H1 (cell line): ENCODE measurements at regions not wholly inside any gene's neighbourhood (a gene's known extent, or its start where the extent isn't known, plus 50 kb on each side); places are given as distances from the start of the nearest gene placed in this dataset.

Experiments
- CTCF ChIA-PET: fragments of 300-600 bp; sonication (Branson Sonifier 250); formaldehyde crosslinking; loops from one replicate; lab custom pipeline; 2021; ENCODE audit not compliant: partially characterized antibody; lab: Charles Lee
- POLR2A ChIA-PET: fragments of 300-600 bp; sonication (Branson Sonifier 250); formaldehyde crosslinking; loops from one replicate; lab custom pipeline; 2021; ENCODE audit warnings: inconsistent platforms; ENCODE audit not compliant: partially characterized antibody; lab: Charles Lee
- DNase-seq, 2 experiments: peaks; one replicate each; pipeline versions ENCODE4 v3.0.0 to v3.0.0-alpha.2; 2010 to 2022; ENCODE audit warnings: low spot score in 2 of 2, low read depth in 1 of 2, mixed read lengths in 1 of 2
- FAIRE-seq: peaks from 2 replicates; lab custom pipeline; 2011; peaks lifted over from hg19 to GRCh38; lab: Jason Lieb, UNC
- H2AFZ ChIP-seq: 2 replicates; pipeline ENCODE4 v1.8.1; 2012; ENCODE audit warnings: low read length, inconsistent platforms
- H2AK5ac ChIP-seq: 2 replicates; pipeline ENCODE4 v1.6.1; 2013; ENCODE audit warnings: low read depth, low read length
- H2BK120ac ChIP-seq: replicated peaks from 2 replicates; pipeline ENCODE3; 2013; ENCODE audit warnings: low read depth, low read length, inconsistent platforms
- H2BK12ac ChIP-seq: 2 replicates; pipeline ENCODE4 v1.6.1; 2013; ENCODE audit warnings: low read depth, low read length
- H2BK15ac ChIP-seq: 2 replicates; pipeline ENCODE4 v1.6.1; 2013; ENCODE audit warnings: low read length
- H2BK20ac ChIP-seq: 2 replicates; pipeline ENCODE4 v1.6.1; 2013; ENCODE audit warnings: low read length
- H2BK5ac ChIP-seq: 2 replicates; pipeline ENCODE4 v1.6.1; 2013; ENCODE audit warnings: low read depth, low read length
- H3K14ac ChIP-seq: 2 replicates; pipeline ENCODE4 v1.6.1; 2013; ENCODE audit warnings: inconsistent platforms; ENCODE audit not compliant: insufficient read length
- H3K18ac ChIP-seq: 2 replicates; pipeline ENCODE4 v1.6.1; 2013; ENCODE audit warnings: low read length; ENCODE audit errors: extremely low read depth
- H3K23ac ChIP-seq: 2 replicates; pipeline ENCODE4 v1.6.1; 2013; ENCODE audit warnings: inconsistent platforms; ENCODE audit not compliant: insufficient read length
- H3K23me2 ChIP-seq: 2 replicates; pipeline ENCODE4 v1.6.1; 2013; ENCODE audit warnings: low read depth, low read length
- H3K27ac ChIP-seq: 2 replicates; pipeline ENCODE4 v1.6.1; 2011; ENCODE audit warnings: low read depth, low read length, inconsistent platforms
- H3K27me3 ChIP-seq, 4 experiments: replicated peaks in 1 of 4; 1 replicate in 1 of 4; 2 replicates in 3 of 4; pipeline versions ENCODE4 v1.6.1 to v1.8.1; 2011 to 2013; ENCODE audit warnings: low read length in 3 of 4, mild to moderate bottlenecking in 3 of 4, inconsistent platforms in 2 of 4, mixed read lengths in 2 of 4, moderate library complexity in 1 of 4; ENCODE audit not compliant: control insufficient read depth in 3 of 4, insufficient read depth in 3 of 4; ENCODE audit errors: extremely low read depth in 1 of 4
- H3K36me3 ChIP-seq, 4 experiments: 2 replicates each; pipeline versions ENCODE4 v1.6.1 to v1.8.1; 2011 to 2013; ENCODE audit warnings: mild to moderate bottlenecking in 4 of 4, low read length in 3 of 4, moderate library complexity in 2 of 4, control low read depth in 1 of 4, inconsistent platforms in 1 of 4; ENCODE audit not compliant: insufficient read depth in 4 of 4, control insufficient read depth in 2 of 4
- H3K4ac ChIP-seq: replicated peaks from 2 replicates; pipeline ENCODE3; 2013; ENCODE audit warnings: low read length, low read depth, mixed read lengths, inconsistent platforms; ENCODE audit not compliant: insufficient read length
- H3K4me1 ChIP-seq, 4 experiments: replicated peaks in 1 of 4; 1 replicate in 1 of 4; 2 replicates in 3 of 4; pipeline versions ENCODE4 v1.6.1 to v1.8.1; 2011 to 2013; ENCODE audit warnings: low read length in 3 of 4, inconsistent platforms in 2 of 4, mixed read lengths in 1 of 4; ENCODE audit not compliant: insufficient read depth in 4 of 4, control insufficient read depth in 3 of 4
- H3K4me2 ChIP-seq, 2 experiments: 2 replicates each; pipeline versions ENCODE4 v1.6.1 to v1.8.1; 2011 to 2013; ENCODE audit warnings: low read depth in 2 of 2, low read length in 2 of 2, control low read depth in 1 of 2, inconsistent platforms in 1 of 2, mild to moderate bottlenecking in 1 of 2; ENCODE audit not compliant: insufficient read depth in 1 of 2
- H3K4me3 ChIP-seq, 4 experiments: fragments of 200-600, 300-600 bp in 1 of 4; sonication (generic), shearing (Covaris generic), sonication (Bioruptor Twin) in 1 of 4; 2 replicates each; pipeline versions ENCODE4 v1.5.1 to v1.8.1; 2011 to 2016; ENCODE audit warnings: low read length in 4 of 4, low read depth in 3 of 4, control low read depth in 2 of 4, inconsistent platforms in 2 of 4, mild to moderate bottlenecking in 2 of 4, mixed read lengths in 1 of 4, moderate library complexity in 1 of 4; ENCODE audit not compliant: insufficient read depth in 2 of 4; ENCODE audit errors: extremely low read depth in 1 of 4
- H3K56ac ChIP-seq: replicated peaks from 2 replicates; pipeline ENCODE3; 2013; ENCODE audit warnings: low read depth, mild to moderate bottlenecking, mixed read lengths, low read length, inconsistent platforms; ENCODE audit not compliant: insufficient read length
- H3K79me1 ChIP-seq: 2 replicates; pipeline ENCODE4 v1.6.1; 2013; ENCODE audit warnings: low read depth, low read length, control low read depth
- H3K79me2 ChIP-seq, 2 experiments: 2 replicates each; pipeline versions ENCODE4 v1.6.1 to v1.8.1; 2012 to 2013; ENCODE audit warnings: low read length in 2 of 2, mild to moderate bottlenecking in 2 of 2, inconsistent platforms in 1 of 2; ENCODE audit not compliant: insufficient read depth in 2 of 2, control insufficient read depth in 1 of 2
- H3K9ac ChIP-seq, 4 experiments: replicated peaks in 1 of 4; 1 replicate in 1 of 4; 2 replicates in 3 of 4; pipeline versions ENCODE4 v1.6.1 to v1.8.1; 2011 to 2013; ENCODE audit warnings: low read depth in 3 of 4, low read length in 3 of 4, control low read depth in 2 of 4, mild to moderate bottlenecking in 2 of 4, moderate library complexity in 2 of 4, inconsistent platforms in 1 of 4; ENCODE audit errors: extremely low read depth in 1 of 4
- H3K9me3 ChIP-seq, 2 experiments: 2 replicates each; pipeline versions ENCODE4 v1.6.1 to v1.8.1; 2012 to 2013; ENCODE audit warnings: mild to moderate bottlenecking in 2 of 2, moderate library complexity in 2 of 2, control low read depth in 1 of 2, inconsistent platforms in 1 of 2, low read depth in 1 of 2, low read length in 1 of 2, mixed read lengths in 1 of 2; ENCODE audit not compliant: insufficient read depth in 2 of 2
- H4K20me1 ChIP-seq, 2 experiments: replicated peaks in 1 of 2; 2 replicates each; pipeline versions ENCODE3 to v1.8.1; 2011 to 2013; ENCODE audit warnings: inconsistent platforms in 2 of 2, low read length in 2 of 2, mild to moderate bottlenecking in 1 of 2; ENCODE audit not compliant: insufficient read depth in 2 of 2, control insufficient read depth in 1 of 2
- H4K5ac ChIP-seq: 2 replicates; pipeline ENCODE4 v1.6.1; 2013; ENCODE audit warnings: low read length, low read depth, mixed read lengths, inconsistent platforms; ENCODE audit not compliant: insufficient read length
- H4K8ac ChIP-seq: 2 replicates; pipeline ENCODE4 v1.8.0; 2013; ENCODE audit warnings: mild to moderate bottlenecking, moderate library complexity, low read length, inconsistent platforms; ENCODE audit not compliant: insufficient read depth; ENCODE audit errors: extremely low read depth
- H4K91ac ChIP-seq: replicated peaks from 2 replicates; pipeline ENCODE3; 2013; ENCODE audit warnings: low read length, mixed read lengths, inconsistent platforms; ENCODE audit not compliant: insufficient read length
- CHD1 ChIP-seq: IDR thresholded peaks from 2 replicates; pipeline ENCODE4 v1.6.1; 2012; ENCODE audit warnings: low read depth, low read length, improper control_type of control experiment
- KDM4A ChIP-seq: IDR thresholded peaks from one replicate; pipeline ENCODE4 v1.7.1; 2012; ENCODE audit warnings: low read depth, mild to moderate bottlenecking, moderate library complexity, low read length, inconsistent platforms; ENCODE audit not compliant: severe bottlenecking
- SP4 ChIP-seq: IDR thresholded peaks from 2 replicates; pipeline ENCODE4 v1.6.1; 2012; ENCODE audit warnings: low read length, inconsistent platforms
- SUZ12 ChIP-seq: fragments of 200-600 bp; sonication (generic); IDR thresholded peaks from 2 replicates; pipeline ENCODE4 v1.6.1; 2012; ENCODE audit warnings: mild to moderate bottlenecking, inconsistent platforms, low read length, moderate library complexity, mixed read lengths
- TAF1 ChIP-seq: IDR thresholded peaks from 2 replicates; pipeline ENCODE4 v1.6.1; 2011; ENCODE audit warnings: mild to moderate bottlenecking, low read depth, low read length

DNA sequence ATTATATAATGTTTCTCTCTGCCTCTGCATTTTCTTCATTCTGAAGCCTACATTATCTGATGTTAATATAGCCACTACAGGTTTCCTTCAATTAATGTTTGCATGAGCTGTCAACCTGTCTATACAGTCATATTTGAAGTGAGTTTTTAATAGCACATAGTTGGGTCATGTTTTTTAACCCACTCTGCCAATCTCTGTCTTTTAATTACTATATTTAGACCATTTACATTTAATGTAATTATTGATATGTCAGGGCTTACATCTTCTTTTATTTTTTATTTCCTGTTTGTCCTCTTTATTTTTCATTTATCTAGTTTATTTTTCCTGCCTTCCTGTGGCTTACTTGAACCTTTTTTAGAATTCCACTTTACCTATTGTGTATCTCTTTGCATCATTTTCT is 124.3 kb upstream of the PDE1C start:
- DNase-seq (no peak), FAIRE-seq (no peak)
- Histone ChIP-seq H3K4ac (no peak overlapping the region), H2AFZ (no peak overlapping the region), H3K23me2 (no peaks in the 10 kb centered on the region), H3K14ac (no peak overlapping the region), H3K27ac (no peak overlapping the region), H3K56ac (no peak overlapping the region), H2BK12ac (no peak overlapping the region), H3K27me3 (no peaks in the 10 kb centered on the region), H2BK120ac (no peak overlapping the region), H4K91ac (no peak overlapping the region), H3K36me3 (no peaks in the 10 kb centered on the region), H3K18ac (no peak overlapping the region), H2BK15ac (no peak overlapping the region), H3K79me1 (no peaks in the 10 kb centered on the region), H2AK5ac (no peak overlapping the region), H3K4me1 (no peaks in the 10 kb centered on the region), H3K23ac (no peak overlapping the region), H4K8ac (no peak overlapping the region), H4K20me1 (no peaks in the 10 kb centered on the region), H2BK20ac (no peak overlapping the region), H3K79me2 (no peaks in the 10 kb centered on the region), H3K4me3 (no peak overlapping the region), H3K9me3 (peaks cover 3 to 9% of the 10 kb centered on the region in 2 experiments; a peak in 3 of 4 replicates), H4K5ac (no peak overlapping the region), H3K4me2 (no peak overlapping the region), H3K9ac (no peak overlapping the region), H2BK5ac (no peak overlapping the region)
- ChIA-PET CTCF (no interaction called here), POLR2A (no interaction called here)
- no peak for TF ChIP-seq KDM4A
- no peak for TF ChIP-seq CHD1
- no peak for TF ChIP-seq SP4
- no peak for TF ChIP-seq TAF1
- TF ChIP-seq SUZ12: no peak
